NT2/D1 (cell line): ENCODE measurements at regions not wholly inside any gene's neighbourhood (a gene's known extent, or its start where the extent isn't known, plus 50 kb on each side); places are given as distances from the start of the nearest gene placed in this dataset.

Source experiments
- SUZ12 ChIP-seq: IDR thresholded peaks from 2 replicates; pipeline ENCODE4 v1.6.1; 2011; ENCODE audit not compliant: insufficient read length, insufficient read depth; ENCODE audit errors: extremely low read depth
- YY1 ChIP-seq: IDR thresholded peaks from 2 replicates; pipeline ENCODE4 v1.6.1; 2011; ENCODE audit not compliant: insufficient read length, insufficient read depth
- ZNF274 ChIP-seq: IDR thresholded peaks from 2 replicates; pipeline ENCODE4 v1.6.1; 2011; ENCODE audit warnings: mild to moderate bottlenecking, low read depth, low read length

DNA sequence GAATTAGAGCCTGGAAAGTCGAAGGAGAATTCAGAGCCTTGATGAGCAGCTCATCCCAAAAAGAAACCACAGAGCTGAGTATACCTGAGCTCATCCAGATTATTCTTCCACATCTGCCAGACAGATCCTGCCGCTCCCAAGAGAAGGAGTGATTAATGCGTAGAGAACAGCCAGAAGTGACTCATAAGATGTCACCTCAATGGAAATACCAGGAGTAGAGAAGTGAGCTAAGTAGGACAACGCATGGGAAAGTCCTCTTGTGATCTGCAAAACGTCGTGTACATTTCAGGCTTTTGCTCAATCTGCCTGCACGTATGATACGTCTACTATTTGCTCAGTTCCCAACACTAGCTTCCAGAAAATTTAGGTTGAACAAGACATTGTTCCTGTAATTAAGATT is 230.5 kb upstream of the AUTS2 start:
- no peak for TF ChIP-seq ZNF274
- no peak for TF ChIP-seq YY1
- no peak for TF ChIP-seq SUZ12
